Heart left ventricle (tissue), 13 donors: ENCODE measurements at regions not wholly inside any gene's neighbourhood (a gene's known extent, or its start where the extent isn't known, plus 50 kb on each side); places are given as distances from the start of the nearest gene placed in this dataset.

Experiments used
- POLR2A ChIP-seq, 2 donors: fragments of 450-650 bp; IDR thresholded peaks; one replicate each; pipeline ENCODE4 v1.6.1; 2017; ENCODE audit warnings: antibody characterized with exemption in 2 of 2, mild to moderate bottlenecking in 2 of 2, moderate library complexity in 2 of 2
- TF ChIP-seq, protein P1 (sequence below), 12 donors: fragments of 200-600 bp; sonication (generic) in 4 of 12; IDR thresholded peaks; one replicate each; pipeline versions ENCODE4 v1.5.0 to v1.8.0; 2018 to 2022; ENCODE audit warnings: antibody characterized with exemption in 12 of 12, mild to moderate bottlenecking in 5 of 12
- donor health status: ischemic (EF 13 %, LVEDD 7.1; RV severe dilation, severe dysfunction).
- donor health status: DM: no; HTN: yes; CAD: no.
- donor health status: DM: no; HTN: no; CAD: no.
- donor health status: ischemic (EF 25% LVEDD 6.9; RV normal size, moderate dysfunction).
- donor health status: ischemic (EF 25% LVEDD 5.7; RV mildly dilated, moderate dysfunction).
- donor health status: ischemic (EF 35%, LVEDD 5.7; RV mildly dilated, moderate dysfunction).
- donor health status: nonischemic (EF 11% LVEDD 7.7; RV severe dilation, severe dysfunction).
- donor health status: DM: yes; HTN: yes; CAD: no.
- donor health status: PGD.
- donor health status: ischemic (EF 29% LVEDD 5.4; RV normal size, mild dysfunction).
- donor health status: nonischemic (EF 23%, LVEDD 6.1; RV moderate dilation, normal function).

GRCh38 chr2:107681936-107682335 is 144.8 kb upstream of the RGPD4 start:
- TF ChIP-seq, protein P1, sequence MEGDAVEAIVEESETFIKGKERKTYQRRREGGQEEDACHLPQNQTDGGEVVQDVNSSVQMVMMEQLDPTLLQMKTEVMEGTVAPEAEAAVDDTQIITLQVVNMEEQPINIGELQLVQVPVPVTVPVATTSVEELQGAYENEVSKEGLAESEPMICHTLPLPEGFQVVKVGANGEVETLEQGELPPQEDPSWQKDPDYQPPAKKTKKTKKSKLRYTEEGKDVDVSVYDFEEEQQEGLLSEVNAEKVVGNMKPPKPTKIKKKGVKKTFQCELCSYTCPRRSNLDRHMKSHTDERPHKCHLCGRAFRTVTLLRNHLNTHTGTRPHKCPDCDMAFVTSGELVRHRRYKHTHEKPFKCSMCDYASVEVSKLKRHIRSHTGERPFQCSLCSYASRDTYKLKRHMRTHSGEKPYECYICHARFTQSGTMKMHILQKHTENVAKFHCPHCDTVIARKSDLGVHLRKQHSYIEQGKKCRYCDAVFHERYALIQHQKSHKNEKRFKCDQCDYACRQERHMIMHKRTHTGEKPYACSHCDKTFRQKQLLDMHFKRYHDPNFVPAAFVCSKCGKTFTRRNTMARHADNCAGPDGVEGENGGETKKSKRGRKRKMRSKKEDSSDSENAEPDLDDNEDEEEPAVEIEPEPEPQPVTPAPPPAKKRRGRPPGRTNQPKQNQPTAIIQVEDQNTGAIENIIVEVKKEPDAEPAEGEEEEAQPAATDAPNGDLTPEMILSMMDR (IDR thresholded peaks at IDR 0.05): no peak
- no peak for TF ChIP-seq POLR2A (IDR thresholded peaks at IDR 0.05)
